Effector CD4-positive, alpha-beta T cell (primary cell): ENCODE measurements at regions not wholly inside any gene's neighbourhood (a gene's known extent, or its start where the extent isn't known, plus 50 kb on each side); places are given as distances from the start of the nearest gene placed in this dataset.

ENCODE experiments used
- DNase-seq: peaks from one replicate; pipeline ENCODE4 v3.0.0-alpha.2; 2020

- DNase-seq, result no peak
Observed at GRCh38 chr4:151922811-151923210, 162.0 kb upstream of the GATB start.

- no peak for DNase-seq
Observed at GRCh38 chr4:151922306-151922705, 161.5 kb upstream of the GATB start.

- DNase-seq, result no peak
Observed at GRCh38 chr4:151921811-151922210, 161.0 kb upstream of the GATB start.

GRCh38 chr4:151921386-151921785 is 160.6 kb upstream of the GATB start:
- no peak for DNase-seq

GRCh38 chr4:151917145-151917734 is 156.4 kb upstream of the GATB start:
- DNase-seq, result no peak

- DNase-seq, result no peak
Observed at GRCh38 chr4:151912632-151913031, 151.8 kb upstream of the GATB start.

- DNase-seq, result no peak
Observed at GRCh38 chr4:151911970-151912369, 151.2 kb upstream of the GATB start.

- no peak for DNase-seq
Observed at GRCh38 chr4:151908734-151909497, 148.1 kb upstream of the GATB start.

GRCh38 chr4:151908201-151908600 is 147.4 kb upstream of the GATB start:
- DNase-seq, result no peak

GRCh38 chr4:151906438-151906837 is 145.6 kb upstream of the GATB start:
- DNase-seq, result no peak

- no peak for DNase-seq
Observed at GRCh38 chr4:151905197-151905596, 144.4 kb upstream of the GATB start.

- DNase-seq, result no peak
Observed at GRCh38 chr4:151901631-151902030, 140.8 kb upstream of the GATB start.

GRCh38 chr4:151896880-151897279 is 136.1 kb upstream of the GATB start:
- no peak for DNase-seq

- no peak for DNase-seq
Observed at GRCh38 chr4:151895671-151896070, 134.9 kb upstream of the GATB start.

GRCh38 chr4:151894246-151894645 is 133.4 kb upstream of the GATB start:
- no peak for DNase-seq

GRCh38 chr4:151888367-151888866 is 127.6 kb upstream of the GATB start:
- DNase-seq, result no peak

GRCh38 chr4:151887816-151888180 is 127.0 kb upstream of the GATB start:
- DNase-seq, result no peak

- no peak for DNase-seq
Observed at GRCh38 chr4:151887031-151887815, 126.4 kb upstream of the GATB start.

- no peak for DNase-seq
Observed at GRCh38 chr4:151885123-151885522, 124.3 kb upstream of the GATB start.

GRCh38 chr4:151883747-151884146 is 122.9 kb upstream of the GATB start:
- DNase-seq, result no peak

GRCh38 chr4:151882072-151882803 is 121.4 kb upstream of the GATB start:
- DNase-seq, result no peak

- no peak for DNase-seq
Observed at GRCh38 chr4:151879705-151880445, 119.1 kb upstream of the GATB start.
